K562 (cell line): ENCODE measurements at regions not wholly inside any gene's neighbourhood (a gene's known extent, or its start where the extent isn't known, plus 50 kb on each side); places are given as distances from the start of the nearest gene placed in this dataset.

Experiments used
- ARID2 ChIP-seq: fragments of 450-650 bp; IDR thresholded peaks from 2 replicates; pipeline ENCODE4 v1.6.1; 2017; ENCODE audit warnings: antibody characterized with exemption, mild to moderate bottlenecking
- ATF3 ChIP-seq, 2 experiments: fragments of 450-650 bp in 1 of 2; sonication (generic) in 1 of 2; formaldehyde crosslinking in 1 of 2; IDR thresholded peaks in 1 of 2; conservative IDR thresholded peaks in 1 of 2; 2 replicates each; pipeline versions ENCODE4 v1.6.1 to v1.8.1; 2016 to 2023; ENCODE audit warnings: mild to moderate bottlenecking in 2 of 2, moderate library complexity in 2 of 2, inconsistent platforms in 1 of 2, missing genetic modification reagents in 1 of 2
- ESRRB ChIP-seq: fragments of 250-450 bp; sonication (Bioruptor Pico); IDR thresholded peaks from 2 replicates; pipeline ENCODE4 v1.5.0; 2020; ENCODE audit warnings: mild to moderate bottlenecking, moderate library complexity, borderline replicate concordance
- FIP1L1 ChIP-seq: fragments of 200-400 bp; formaldehyde crosslinking; IDR thresholded peaks from 2 replicates; pipeline ENCODE4 v1.6.1; 2018; ENCODE audit warnings: mild to moderate bottlenecking, low read depth, low read length; ENCODE audit not compliant: poor library complexity, severe bottlenecking
- FOXK1 ChIP-seq: sonication (generic); formaldehyde crosslinking; IDR thresholded peaks from 2 replicates; pipeline ENCODE4 v1.8.0; 2022; ENCODE audit warnings: missing genetic modification reagents, mild to moderate bottlenecking, borderline replicate concordance
- HSF4 ChIP-seq: fragments of 250-450 bp; sonication (Bioruptor Pico); IDR thresholded peaks from 2 replicates; pipeline ENCODE4 v2.1.2; 2022; ENCODE audit warnings: mild to moderate bottlenecking, moderate library complexity, borderline replicate concordance
- KLF6 ChIP-seq: fragments of 250-450 bp; sonication (Bioruptor Pico); IDR thresholded peaks from 2 replicates; pipeline ENCODE4 v1.4.0; 2020; ENCODE audit warnings: mild to moderate bottlenecking, moderate library complexity, borderline replicate concordance
- NR1H2 ChIP-seq: sonication (generic); formaldehyde crosslinking; IDR thresholded peaks from 2 replicates; pipeline ENCODE4 v1.4.0; 2020; ENCODE audit warnings: mild to moderate bottlenecking, missing genetic modification reagents
- NR3C1 ChIP-seq: sonication (generic); formaldehyde crosslinking; IDR thresholded peaks from 2 replicates; pipeline ENCODE4 v1.8.1; 2022; ENCODE audit warnings: missing genetic modification reagents
- POLR2H ChIP-seq: IDR thresholded peaks from 2 replicates; pipeline ENCODE4 v1.6.1; 2016; ENCODE audit warnings: missing genetic modification characterization, low read depth, mild to moderate bottlenecking, control low read depth, missing compliant biosample characterization, moderate library complexity
- TCF7 ChIP-seq: sonication (generic); IDR thresholded peaks from 2 replicates; pipeline ENCODE4 v1.6.1; 2016; ENCODE audit warnings: antibody characterized with exemption, borderline replicate concordance
- ZNF384 ChIP-seq: IDR thresholded peaks from 2 replicates; pipeline ENCODE4 v1.6.1; 2012; ENCODE audit warnings: low read depth, low read length, improper control_type of control experiment
- ZNF436 ChIP-seq: fragments of 250-450, 450-650 bp; sonication (Bioruptor Pico); formaldehyde crosslinking; IDR thresholded peaks from 2 replicates; pipeline ENCODE4 v1.7.0; 2020; ENCODE audit warnings: mild to moderate bottlenecking
- ZNF77 ChIP-seq: fragments of 250-450 bp; sonication (Bioruptor Pico); IDR thresholded peaks from 2 replicates; pipeline ENCODE4 v1.5.0; 2020
- TF ChIP-seq, protein P1 (sequence below), 2 experiments: fragments of 450-650 bp; IDR thresholded peaks; 2 replicates each; pipeline ENCODE4 v1.6.1; 2016; ENCODE audit warnings: mild to moderate bottlenecking in 2 of 2, borderline replicate concordance in 1 of 2, low read depth in 1 of 2, moderate library complexity in 1 of 2
- TF ChIP-seq, protein P2 (sequence below): fragments of 450-650 bp; conservative IDR thresholded peaks from 2 replicates; pipeline ENCODE4 v1.6.1; 2016; ENCODE audit warnings: missing genetic modification characterization, low read depth, mild to moderate bottlenecking, missing compliant biosample characterization, moderate library complexity

- TF ChIP-seq TCF7: no peak
- TF ChIP-seq, protein P1, sequence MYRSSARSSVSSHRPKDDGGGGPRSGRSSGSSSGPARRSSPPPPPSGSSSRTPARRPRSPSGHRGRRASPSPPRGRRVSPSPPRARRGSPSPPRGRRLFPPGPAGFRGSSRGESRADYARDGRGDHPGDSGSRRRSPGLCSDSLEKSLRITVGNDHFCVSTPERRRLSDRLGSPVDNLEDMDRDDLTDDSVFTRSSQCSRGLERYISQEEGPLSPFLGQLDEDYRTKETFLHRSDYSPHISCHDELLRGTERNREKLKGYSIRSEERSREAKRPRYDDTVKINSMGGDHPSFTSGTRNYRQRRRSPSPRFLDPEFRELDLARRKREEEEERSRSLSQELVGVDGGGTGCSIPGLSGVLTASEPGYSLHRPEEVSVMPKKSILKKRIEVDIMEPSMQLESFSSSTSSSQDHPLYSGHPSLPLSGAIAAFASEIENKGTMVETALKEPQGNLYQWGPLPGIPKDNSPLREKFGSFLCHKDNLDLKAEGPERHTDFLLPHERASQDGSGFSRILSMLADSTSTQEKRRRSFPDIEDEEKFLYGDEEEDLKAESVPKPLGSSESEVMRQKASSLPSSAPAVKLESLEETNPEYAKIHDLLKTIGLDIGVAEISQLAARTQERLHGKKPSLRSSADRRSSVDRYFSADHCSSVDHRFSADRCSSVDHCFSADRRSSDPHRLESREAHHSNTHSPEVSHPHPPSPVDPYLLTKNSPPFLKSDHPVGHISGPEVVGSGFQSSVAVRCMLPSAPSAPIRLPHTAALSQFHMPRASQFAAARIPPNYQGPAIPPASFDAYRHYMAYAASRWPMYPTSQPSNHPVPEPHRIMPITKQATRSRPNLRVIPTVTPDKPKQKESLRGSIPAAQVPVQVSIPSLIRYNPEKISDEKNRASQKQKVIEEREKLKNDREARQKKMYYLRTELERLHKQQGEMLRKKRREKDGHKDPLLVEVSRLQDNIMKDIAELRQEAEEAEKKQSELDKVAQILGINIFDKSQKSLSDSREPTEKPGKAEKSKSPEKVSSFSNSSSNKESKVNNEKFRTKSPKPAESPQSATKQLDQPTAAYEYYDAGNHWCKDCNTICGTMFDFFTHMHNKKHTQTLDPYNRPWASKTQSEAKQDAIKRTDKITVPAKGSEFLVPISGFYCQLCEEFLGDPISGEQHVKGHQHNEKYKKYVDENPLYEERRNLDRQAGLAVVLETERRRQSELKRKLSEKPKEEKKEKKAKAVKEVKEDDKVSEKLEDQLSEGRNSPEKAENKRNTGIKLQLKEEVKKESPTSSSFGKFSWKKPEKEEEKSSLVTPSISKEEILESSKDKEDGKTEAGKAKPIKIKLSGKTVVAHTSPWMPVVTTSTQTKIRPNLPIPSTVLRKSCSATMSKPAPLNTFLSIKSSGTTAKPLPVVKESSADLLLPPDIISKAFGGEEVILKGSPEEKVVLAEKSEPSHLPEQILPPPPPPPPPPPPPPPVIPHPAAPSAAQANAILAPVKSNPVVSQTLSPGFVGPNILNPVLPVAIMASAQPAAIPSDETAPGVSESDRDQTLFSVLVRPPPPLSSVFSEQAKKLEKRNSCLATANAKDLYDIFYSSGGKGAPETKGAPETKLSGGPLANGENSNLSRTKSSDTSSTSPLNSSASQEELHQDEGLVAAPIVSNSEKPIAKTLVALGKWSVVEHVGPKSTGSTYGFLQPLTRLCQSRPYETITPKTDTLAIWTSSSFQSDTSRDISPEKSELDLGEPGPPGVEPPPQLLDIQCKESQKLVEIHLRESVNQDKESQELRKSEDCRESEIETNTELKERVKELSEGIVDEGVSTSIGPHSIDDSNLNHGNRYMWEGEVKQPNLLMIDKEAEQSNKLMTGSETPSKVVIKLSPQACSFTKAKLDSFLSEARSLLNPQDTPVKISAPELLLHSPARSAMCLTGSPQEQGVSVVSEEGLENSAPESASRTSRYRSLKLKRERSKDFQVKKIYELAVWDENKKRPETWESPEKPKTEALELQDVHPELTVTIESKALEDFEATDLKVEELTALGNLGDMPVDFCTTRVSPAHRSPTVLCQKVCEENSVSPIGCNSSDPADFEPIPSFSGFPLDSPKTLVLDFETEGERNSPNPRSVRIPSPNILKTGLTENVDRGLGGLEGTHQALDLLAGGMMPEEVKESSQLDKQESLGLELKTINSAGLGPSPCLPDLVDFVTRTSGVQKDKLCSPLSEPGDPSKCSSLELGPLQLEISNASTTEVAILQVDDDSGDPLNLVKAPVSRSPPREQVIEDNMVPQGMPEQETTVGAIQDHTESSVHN (IDR thresholded peaks at IDR 0.05; ENCODE audit: borderline replicate concordance in 1 of 2, low read depth in 1 of 2): peak; percentile 68 to 96; a peak in 2 of 4 replicates
- no peak for TF ChIP-seq ESRRB (CRISPR knock-in tag)
- TF ChIP-seq POLR2H (tag): no peak
- no peak for TF ChIP-seq ZNF384
- no peak for TF ChIP-seq NR1H2
- no peak for TF ChIP-seq HSF4 (CRISPR knock-in tag)
- TF ChIP-seq ARID2: no peak
- TF ChIP-seq FIP1L1: no peak
- no peak for TF ChIP-seq NR3C1 (CRISPR knock-in tag)
- TF ChIP-seq, protein P2, sequence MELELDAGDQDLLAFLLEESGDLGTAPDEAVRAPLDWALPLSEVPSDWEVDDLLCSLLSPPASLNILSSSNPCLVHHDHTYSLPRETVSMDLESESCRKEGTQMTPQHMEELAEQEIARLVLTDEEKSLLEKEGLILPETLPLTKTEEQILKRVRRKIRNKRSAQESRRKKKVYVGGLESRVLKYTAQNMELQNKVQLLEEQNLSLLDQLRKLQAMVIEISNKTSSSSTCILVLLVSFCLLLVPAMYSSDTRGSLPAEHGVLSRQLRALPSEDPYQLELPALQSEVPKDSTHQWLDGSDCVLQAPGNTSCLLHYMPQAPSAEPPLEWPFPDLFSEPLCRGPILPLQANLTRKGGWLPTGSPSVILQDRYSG: no peak
- no peak for TF ChIP-seq ZNF436 (CRISPR knock-in tag)
- no peak for TF ChIP-seq FOXK1 (CRISPR knock-in tag)
- no peak for TF ChIP-seq ZNF77
- TF ChIP-seq KLF6 (CRISPR knock-in tag): 0 out of 2 replicates have a peak, but pooled peaks have one; percentile 54
- peak; percentile 94 for TF ChIP-seq ATF3 (IDR thresholded peaks at IDR 0.05)
- 0 out of 2 replicates have a peak, but pooled peaks have one; percentile 68 for TF ChIP-seq ATF3 (CRISPR knock-in tag; conservative IDR thresholded peaks at IDR 0.05)
Measured at GRCh38 chr6:14889611-14890593, 356.0 kb upstream of the JARID2 start (continued).
